Stimulated activated CD4-positive, alpha-beta T cell treated with anti-CD3 and anti-CD28 coated beads, Interleukin-12 subunit alpha, Interleukin-12 subunit beta, amount 100 ng/mL, for 48 hours (primary cell): ENCODE measurements at regions not wholly inside any gene's neighbourhood (a gene's known extent, or its start where the extent isn't known, plus 50 kb on each side); places are given as distances from the start of the nearest gene placed in this dataset.
"Not testable (repeated sequence)": the region's sequence is repeated elsewhere in the genome, so short reads cannot be mapped to it uniquely, and the experiment has no call there.

Experiments
- DNase-seq, 3 donors: peaks; one replicate each; pipeline ENCODE4 v3.0.0-alpha.2; 2020; ENCODE audit warnings: low read depth in 2 of 3, low spot score in 1 of 3

DNA sequence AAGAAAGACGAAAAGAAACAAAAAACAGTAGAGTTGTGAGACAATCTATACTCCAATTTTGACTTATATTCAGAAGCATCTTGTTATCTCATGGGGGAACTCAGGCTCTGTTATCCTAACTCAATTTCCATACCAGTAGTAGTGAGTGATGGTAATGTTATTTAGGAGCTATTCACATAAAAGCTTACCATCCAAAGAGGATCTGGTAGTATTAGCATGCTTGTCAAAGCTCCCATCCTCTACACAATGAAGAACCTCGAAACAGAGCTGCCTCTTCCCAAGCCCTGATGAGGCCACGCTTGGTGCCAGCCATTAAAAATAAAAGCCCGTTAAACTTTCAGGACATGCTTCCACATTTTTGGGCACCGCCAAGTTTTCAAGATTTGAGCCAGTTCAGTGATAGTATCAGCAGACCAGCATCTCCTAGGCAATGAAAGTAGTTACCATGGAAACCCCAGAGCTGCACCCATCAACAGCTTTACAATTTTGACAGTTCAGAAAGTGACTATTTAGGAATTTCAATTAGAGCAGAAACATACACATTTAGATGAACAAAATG is 173.3 kb downstream of the CD83 start:
- no peak for DNase-seq

DNA sequence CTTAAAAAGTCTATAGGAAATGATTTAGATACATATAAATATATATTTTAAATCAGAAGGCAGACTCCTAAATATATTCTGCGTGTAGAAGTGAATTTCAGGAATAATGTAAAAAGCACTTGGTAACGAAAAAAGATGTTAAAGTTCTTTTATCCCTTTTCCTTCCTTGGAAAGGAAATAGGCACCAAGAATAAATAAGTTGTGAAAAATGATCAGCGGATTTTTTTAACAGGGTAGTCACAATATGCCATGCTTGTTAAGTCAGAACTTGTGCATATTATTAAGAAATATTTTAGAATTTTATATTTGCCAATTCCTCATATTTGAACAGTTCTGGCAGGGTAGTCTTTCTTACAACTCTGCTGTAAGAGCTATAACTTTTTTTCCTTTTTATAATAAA is 173.8 kb downstream of the CD83 start:
- DNase-seq: no peak

DNA sequence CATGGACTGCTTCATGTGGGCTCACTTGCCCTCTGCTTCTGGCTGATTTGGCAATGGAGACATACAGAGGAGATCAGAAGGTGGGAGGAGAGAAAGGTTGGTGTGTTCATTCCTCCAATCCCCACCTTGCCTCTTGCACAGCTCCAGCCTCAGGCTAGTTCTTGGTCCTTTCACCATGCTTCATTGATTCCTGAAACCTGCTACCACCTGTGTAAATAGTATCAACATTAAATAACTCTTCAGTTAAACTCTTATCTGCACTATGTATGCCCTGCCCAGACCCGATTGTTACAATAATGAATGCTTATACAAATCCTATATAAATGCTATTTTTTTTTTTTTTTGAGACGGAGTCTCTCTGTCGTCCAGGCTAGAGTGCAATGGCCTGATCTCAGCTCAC is 174.5 kb downstream of the CD83 start:
- DNase-seq: no peak

DNA sequence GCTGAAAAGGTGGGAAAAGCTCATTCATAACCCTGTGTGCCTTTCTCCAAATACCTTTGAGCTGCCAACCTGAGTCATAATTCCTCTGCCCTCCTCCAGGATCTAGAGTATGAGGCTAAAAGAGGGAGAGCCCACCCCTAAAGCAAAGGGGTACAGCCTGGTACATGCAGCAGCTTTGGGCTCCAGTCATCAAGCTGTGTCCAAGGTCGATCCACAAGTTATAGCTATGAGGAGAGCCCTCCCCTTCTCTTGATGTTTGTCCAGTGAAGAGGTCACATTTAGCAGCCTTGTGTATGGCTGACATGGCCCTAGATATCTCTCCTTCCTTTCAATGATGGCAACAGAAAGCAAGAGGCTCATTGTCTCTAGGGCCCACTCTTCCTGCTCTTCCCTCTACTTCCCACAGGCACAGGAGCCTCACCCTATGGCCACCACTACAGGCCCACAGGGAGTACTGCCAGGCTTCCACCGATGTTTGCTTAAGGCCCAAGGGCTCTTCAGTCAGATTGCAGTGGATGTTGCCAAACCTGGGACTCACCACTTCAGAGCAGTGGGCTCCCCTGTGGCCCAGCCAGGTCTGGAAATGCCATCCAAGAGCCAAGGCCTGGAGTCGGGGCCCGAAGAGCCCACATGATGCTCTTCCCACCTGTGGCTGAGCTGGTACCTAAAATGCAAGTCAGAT is 176.8 kb downstream of the CD83 start:
- DNase-seq: no peak

DNA sequence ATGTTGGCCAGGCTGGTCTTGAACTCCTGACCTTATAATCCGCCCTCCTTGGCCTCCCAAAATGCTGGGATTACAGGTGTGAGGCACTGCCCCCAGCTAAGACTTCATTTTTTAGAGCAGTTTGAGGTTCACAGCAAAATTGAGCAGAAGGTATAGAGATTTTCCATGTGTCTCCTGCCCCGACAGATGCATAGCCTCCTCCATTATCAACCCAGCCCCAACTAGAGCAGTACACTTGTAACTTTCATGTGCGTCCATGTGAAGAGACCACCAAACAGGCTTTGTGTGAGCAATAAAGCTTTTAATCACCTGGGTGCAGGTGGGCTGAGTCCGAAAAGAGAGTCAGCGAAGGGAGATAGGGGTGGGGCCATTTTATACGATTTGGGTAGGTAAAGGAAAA is 179.1 kb downstream of the CD83 start:
- DNase-seq: not testable (repeated sequence)

GRCh38 chr6:14297118-14297517 is 179.5 kb downstream of the CD83 start:
- not testable (repeated sequence) for DNase-seq

DNA sequence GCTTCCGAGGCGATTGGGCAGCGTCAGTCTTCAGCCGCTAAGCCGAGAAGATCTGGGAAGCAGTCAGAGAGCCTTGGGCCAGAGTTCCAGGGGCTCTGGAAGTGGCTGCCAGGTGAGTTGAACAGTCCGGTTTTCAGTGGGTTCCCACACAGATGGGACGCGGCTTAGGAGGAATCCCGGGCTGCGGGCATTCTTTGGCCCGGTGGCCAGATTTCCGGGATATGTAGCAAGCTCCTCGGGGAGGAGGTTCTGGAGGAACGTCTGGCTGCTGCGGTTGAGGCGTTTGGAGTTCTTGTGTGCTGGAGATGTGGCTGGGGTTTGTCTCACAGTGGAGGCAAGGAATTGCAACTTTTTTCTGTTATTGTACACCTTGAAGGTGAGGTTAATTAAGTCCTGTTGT is 182.6 kb downstream of the CD83 start:
- not testable (repeated sequence) for DNase-seq

GRCh38 chr6:14300721-14301120 is 183.1 kb downstream of the CD83 start:
- not testable (repeated sequence) for DNase-seq

DNA sequence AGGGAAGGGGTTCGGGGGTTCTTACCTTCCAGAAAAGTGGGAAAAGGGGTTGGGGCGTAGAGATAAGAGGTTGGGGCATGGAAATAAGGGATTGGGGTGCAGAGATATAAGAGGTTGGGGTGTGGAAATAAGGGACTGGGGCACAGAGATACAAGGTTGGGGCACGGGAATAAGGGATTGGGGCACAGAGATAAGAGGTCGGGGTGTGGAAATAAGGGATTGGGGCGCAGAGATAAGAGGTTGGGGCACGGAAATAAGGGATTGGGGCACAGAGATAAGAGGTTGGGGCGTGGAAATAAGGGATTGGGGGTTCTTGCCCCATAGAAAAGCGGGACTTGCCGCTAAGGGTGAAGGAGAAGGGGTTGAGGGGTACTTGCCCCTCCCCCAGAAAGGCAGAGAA is 183.9 kb downstream of the CD83 start:
- not testable (repeated sequence) for DNase-seq

DNA sequence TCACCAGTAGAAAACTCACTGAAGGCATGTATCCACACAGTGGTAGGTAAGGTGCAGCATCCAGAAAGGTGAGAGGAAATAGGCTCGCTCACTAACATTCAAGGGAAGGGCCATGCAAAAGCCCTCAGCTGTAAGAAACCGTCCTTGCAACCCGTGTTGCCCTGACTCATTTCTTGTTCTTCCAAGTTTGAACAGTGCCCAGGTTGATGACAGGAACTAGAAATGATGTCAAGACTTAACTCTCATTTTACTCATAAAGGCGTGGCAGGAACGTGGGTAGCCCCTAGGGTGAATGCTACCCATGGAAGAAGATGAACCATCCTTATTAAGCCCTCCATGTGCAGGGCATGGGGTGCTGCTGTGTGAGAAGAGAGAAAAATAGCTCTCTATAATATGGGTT is 187.6 kb downstream of the CD83 start:
- peak in 2 of 3 donors; percentile 5 to 9 for DNase-seq

GRCh38 chr6:14305624-14306023 is 188.1 kb downstream of the CD83 start:
- DNase-seq: no peak

DNA sequence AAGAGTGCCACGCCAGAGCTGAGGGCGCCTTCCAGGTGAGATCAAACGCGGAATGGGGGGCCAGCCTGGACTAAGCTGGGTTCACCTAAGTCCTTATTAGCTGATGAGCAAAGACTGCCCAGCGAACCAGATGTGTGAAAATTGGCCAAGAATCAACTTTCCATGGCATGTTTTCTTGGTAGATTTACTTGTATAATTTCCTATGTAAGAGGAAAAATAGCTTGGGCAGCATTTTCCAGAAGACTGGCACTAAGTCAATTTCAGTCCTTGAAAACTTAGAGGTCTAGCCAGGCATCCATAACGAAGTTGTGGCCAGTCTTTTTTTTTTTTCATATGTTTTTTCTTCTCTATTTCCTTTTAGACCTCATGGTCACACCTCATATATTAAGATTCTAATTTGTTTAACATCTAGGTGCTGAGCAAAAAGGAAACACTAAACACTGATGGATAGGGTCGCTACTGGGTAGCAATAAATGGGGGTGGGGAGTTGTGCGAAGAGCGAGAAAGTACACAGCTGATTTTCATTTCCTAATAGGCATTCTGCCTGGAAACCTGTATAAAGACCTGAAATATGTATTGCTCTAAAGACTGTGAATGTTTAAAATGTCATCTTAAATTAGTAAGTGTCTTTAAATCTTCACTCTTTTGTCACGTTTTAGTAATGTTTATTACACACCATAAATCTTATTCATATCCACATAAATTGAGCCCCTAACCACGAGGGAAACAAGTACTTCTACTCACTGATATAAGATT is 188.8 kb downstream of the CD83 start:
- DNase-seq: no peak

DNA sequence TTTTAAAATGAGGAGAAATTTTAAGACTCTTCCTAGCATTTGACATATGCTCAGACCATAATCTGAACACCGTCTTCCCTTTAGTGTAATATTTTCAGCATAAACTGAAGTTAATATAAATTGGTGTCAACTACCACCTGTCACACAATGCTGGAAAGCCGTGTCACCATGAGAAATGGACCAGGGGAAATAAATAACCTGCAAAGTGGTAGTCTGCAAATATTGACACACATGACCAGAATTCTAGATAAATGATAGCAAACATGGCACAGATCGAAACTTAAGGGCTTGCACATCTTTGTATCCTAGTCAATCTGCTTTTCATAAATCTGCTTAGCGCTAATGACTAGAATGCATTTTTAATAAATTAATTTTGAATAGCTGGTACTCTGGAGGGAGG is 191.9 kb downstream of the CD83 start:
- no peak for DNase-seq

DNA sequence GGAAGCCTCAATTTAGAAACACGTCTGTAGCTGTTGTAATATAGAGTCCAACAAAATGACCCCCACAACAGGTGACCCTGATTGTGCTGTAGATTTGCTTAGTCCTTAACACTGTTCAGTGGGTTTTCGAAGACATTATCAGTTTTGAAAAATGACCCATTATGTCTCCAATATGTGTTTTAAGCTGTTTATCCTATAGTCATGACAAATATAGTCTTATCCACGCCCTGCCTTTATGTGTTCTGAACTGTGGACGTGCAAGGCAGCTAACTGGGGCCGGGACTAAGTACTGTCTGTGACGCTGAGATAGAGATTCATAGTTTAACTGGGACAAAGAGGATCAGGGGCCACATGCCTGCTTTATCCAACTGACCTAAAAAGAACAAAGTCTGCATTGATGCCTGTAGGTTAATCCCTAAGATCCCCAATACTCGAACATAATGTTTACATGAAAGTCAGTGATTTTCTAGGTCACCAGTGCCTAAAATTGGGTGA is 192.4 kb downstream of the CD83 start:
- no peak for DNase-seq

DNA sequence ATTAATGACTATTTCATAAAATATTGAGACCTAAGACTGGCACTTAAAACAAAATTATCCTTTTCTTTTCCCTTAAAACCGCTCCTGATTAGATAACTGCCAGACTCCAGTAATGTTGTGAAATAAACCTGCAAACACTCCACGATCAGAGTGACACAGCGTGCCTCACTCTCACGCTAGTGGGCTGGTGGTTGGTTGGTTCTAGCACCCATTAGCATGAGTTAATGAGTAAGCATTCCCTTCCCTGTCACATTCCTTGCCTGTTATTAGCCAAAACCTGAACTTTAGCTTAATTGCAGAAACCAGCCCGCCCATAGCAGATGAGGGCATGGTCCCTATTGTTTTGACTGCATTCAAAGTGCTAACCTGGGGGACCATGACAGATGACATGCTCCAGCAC is 193.4 kb downstream of the CD83 start:
- DNase-seq: no peak

DNA sequence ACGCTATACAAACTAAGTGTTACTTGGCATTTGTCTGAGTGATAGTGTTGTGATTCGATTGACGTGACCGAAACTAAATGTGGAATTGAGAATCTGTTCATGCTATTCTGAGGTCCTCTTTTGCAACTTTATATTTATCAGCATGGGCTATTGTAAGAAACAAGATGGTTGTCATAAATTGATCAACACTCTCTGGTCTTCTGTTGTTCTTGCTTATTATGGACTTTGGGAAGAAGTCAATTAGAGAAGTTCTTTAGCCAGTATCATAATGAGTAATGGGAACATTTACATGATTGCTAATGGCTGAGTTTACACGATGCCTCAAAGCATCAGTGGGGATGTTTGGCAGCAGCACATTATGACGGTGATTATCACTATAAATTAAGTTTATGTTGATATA is 195.0 kb downstream of the CD83 start:
- DNase-seq: no peak

DNA sequence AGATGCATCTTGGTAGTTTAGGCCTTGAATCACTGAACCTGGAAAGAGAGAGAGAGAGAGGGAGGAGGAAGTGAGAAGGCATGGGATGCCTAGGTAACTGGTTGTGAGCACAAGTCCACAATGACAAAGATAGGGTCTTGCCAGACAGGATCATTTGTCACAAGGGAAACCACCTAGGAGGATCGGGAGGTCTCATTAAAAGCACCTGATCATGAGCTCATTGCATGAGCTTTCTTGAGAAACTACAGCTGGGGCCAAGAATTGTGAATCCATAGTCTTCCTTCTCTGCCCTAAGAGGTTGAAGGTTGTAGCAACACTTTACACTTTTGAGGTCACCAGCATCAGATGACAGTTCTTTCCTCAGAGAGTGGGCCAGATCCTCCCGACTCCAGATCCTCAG is 195.7 kb downstream of the CD83 start:
- DNase-seq: no peak

- DNase-seq: no peak
Observed at GRCh38 chr6:14315353-14315752, 197.8 kb downstream of the CD83 start.

DNA sequence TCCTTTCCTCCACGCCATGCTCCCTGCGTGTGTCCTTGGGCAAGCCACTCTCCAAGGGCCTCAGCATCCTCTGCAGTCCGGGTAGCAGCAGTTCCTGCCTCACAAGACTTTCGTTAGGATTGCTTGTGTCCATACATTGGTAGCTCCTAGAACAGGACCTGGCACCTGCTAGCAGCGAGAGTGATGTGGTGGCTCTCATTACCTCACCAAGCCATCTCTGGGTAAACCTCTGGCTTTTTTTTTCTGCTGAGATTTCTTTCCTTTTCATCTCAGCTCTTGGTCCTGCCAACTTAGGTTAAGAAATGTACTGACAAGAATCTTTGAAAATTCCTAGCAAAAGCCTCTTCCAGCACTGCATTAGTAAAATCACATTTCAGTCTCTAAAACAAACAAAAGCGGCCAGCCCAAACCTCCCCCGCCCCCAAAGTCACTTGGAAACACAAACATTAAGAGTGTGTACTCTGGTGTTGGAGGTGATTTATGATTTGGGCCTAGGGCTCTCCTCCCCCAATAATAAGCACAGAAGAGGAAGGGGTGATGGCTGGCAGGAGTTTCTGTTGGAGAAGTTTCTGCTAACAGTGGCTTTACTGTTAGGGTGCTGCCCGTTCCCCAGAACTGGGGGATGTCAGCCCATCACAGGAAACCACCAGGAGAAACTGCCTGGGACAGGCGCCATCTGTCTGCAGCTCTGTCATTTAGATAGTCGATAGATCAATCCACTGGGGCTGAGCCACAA is 199.2 kb downstream of the CD83 start:
- DNase-seq: no peak

GRCh38 chr6:14317387-14317970 is 199.9 kb downstream of the CD83 start:
- DNase-seq: no peak

DNA sequence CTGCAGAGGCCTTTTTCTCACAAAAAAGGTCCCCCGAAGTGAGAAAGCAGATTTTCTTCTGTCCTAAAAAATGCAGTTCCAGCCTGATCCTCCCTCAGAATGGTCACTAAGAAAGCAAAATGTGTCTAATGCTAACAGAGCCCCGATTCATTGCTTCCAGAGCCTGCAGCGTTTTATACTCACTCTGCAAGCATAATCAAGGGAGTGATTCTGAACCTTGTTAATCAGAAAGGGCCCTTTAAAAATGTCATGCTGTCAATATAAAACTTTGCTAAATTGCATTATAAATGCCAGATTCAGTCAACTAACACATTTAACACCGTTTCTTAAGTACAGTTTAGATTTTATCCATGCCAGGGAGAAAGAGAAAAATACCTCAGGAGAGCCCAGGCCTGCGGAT is 202.8 kb downstream of the CD83 start:
- no peak for DNase-seq
